ENCODE measurements at regions not wholly inside any gene's neighbourhood (a gene's known extent, or its start where the extent isn't known, plus 50 kb on each side); places are given as distances from the start of the nearest gene placed in this dataset.

DNA sequence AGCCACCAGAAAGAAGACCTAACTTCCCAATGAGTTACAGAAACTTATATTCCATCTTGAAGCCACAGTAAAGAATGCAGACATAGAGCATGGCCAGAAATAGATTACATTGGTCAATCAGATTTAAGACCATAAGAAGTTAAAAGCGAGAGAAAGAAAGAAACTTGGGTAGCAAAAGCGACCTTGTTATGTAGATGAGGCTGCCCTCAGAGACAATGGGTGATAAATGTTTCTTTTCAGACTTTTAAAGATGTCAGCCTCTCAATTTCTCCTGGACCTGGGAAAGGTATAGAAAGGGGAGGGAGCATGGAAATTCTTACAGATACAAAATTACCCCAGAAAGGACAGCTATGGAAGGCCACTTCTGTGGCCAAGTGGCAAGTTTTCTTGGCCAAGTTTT is 732.6 kb upstream of the LUZP2 start:
- TF ChIP-seq, protein P1, sequence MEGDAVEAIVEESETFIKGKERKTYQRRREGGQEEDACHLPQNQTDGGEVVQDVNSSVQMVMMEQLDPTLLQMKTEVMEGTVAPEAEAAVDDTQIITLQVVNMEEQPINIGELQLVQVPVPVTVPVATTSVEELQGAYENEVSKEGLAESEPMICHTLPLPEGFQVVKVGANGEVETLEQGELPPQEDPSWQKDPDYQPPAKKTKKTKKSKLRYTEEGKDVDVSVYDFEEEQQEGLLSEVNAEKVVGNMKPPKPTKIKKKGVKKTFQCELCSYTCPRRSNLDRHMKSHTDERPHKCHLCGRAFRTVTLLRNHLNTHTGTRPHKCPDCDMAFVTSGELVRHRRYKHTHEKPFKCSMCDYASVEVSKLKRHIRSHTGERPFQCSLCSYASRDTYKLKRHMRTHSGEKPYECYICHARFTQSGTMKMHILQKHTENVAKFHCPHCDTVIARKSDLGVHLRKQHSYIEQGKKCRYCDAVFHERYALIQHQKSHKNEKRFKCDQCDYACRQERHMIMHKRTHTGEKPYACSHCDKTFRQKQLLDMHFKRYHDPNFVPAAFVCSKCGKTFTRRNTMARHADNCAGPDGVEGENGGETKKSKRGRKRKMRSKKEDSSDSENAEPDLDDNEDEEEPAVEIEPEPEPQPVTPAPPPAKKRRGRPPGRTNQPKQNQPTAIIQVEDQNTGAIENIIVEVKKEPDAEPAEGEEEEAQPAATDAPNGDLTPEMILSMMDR (IDR thresholded peaks at IDR 0.05), result no peak
- no peak for TF ChIP-seq POLR2A (IDR thresholded peaks at IDR 0.05)

All from esophagus squamous epithelium (tissue), 4 donors.